Kidney epithelial cell (primary cell): ENCODE measurements at regions not wholly inside any gene's neighbourhood (a gene's known extent, or its start where the extent isn't known, plus 50 kb on each side); places are given as distances from the start of the nearest gene placed in this dataset.

ENCODE experiments used
- DNase-seq: peaks from one replicate; pipeline ENCODE4 v3.0.0-alpha.2; 2010; ENCODE audit warnings: low read depth
- H3K27me3 ChIP-seq: 2 replicates; pipeline ENCODE4 v1.6.0; 2011; ENCODE audit warnings: low read length; ENCODE audit not compliant: control insufficient read depth, insufficient read depth
- H3K36me3 ChIP-seq: 2 replicates; pipeline ENCODE4 v1.5.1; 2011; ENCODE audit warnings: low read length; ENCODE audit not compliant: control insufficient read depth, insufficient read depth
- H3K4me3 ChIP-seq: 2 replicates; pipeline ENCODE4 v1.5.1; 2011; ENCODE audit warnings: low read depth, mild to moderate bottlenecking, control low read depth, low read length
- TF ChIP-seq, protein P1 (sequence below): IDR thresholded peaks from 2 replicates; pipeline ENCODE4 v1.5.1; 2011; ENCODE audit warnings: mild to moderate bottlenecking, moderate library complexity, low read length, control low read depth, inconsistent platforms; ENCODE audit not compliant: insufficient read depth, poor library complexity, severe bottlenecking

DNA sequence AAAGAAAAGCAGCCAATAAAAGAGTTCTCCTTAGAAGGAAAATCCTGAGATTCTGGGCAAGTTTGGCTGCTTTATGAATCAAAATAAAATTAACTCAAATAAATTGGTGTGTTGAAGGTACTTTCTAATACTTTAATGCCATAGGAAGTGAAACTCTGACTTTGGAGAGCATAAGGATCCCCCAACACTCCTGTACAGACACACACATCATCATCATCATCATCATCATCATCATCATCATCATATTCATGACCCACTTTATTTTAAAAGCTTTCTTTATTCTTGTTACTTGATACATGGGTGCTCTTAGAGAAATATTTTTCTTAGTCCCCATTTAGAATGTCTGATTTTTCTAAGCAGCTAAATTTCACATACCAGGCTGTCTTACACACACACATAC lies 283.1 kb upstream of the CYRIA start:
- no peak for DNase-seq
- Histone ChIP-seq H3K36me3 (no peaks in the 10 kb centered on the region), H3K4me3 (no peak overlapping the region), H3K27me3 (no peaks in the 10 kb centered on the region)
- TF ChIP-seq, protein P1, sequence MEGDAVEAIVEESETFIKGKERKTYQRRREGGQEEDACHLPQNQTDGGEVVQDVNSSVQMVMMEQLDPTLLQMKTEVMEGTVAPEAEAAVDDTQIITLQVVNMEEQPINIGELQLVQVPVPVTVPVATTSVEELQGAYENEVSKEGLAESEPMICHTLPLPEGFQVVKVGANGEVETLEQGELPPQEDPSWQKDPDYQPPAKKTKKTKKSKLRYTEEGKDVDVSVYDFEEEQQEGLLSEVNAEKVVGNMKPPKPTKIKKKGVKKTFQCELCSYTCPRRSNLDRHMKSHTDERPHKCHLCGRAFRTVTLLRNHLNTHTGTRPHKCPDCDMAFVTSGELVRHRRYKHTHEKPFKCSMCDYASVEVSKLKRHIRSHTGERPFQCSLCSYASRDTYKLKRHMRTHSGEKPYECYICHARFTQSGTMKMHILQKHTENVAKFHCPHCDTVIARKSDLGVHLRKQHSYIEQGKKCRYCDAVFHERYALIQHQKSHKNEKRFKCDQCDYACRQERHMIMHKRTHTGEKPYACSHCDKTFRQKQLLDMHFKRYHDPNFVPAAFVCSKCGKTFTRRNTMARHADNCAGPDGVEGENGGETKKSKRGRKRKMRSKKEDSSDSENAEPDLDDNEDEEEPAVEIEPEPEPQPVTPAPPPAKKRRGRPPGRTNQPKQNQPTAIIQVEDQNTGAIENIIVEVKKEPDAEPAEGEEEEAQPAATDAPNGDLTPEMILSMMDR = no peak

DNA sequence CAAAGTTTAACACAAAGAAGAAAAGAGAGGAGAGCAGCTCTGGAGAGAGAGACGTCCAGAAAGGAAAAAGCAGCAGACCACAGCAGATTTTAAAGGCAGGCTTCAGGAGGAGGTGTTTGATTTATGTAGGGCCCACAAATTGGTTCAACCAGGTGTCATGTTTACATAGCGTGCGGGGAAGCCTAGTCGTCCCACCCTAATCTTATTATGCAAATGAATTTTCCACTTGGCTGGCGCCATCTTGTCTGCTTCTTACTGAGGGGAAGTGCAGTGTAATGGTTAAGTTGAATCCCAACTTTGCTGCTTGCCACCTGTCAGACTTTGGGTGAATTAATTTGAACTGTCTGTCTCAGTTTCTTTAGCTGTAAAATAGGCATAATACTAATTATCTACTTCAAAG lies 282.4 kb upstream of the CYRIA start:
- H3K36me3 ChIP-seq = no peaks in the 10 kb centered on the region
- DNase-seq = no peak
- no peak overlapping the region for H3K4me3 ChIP-seq
- no peaks in the 10 kb centered on the region for H3K27me3 ChIP-seq
- TF ChIP-seq, protein P1 = no peak

DNA sequence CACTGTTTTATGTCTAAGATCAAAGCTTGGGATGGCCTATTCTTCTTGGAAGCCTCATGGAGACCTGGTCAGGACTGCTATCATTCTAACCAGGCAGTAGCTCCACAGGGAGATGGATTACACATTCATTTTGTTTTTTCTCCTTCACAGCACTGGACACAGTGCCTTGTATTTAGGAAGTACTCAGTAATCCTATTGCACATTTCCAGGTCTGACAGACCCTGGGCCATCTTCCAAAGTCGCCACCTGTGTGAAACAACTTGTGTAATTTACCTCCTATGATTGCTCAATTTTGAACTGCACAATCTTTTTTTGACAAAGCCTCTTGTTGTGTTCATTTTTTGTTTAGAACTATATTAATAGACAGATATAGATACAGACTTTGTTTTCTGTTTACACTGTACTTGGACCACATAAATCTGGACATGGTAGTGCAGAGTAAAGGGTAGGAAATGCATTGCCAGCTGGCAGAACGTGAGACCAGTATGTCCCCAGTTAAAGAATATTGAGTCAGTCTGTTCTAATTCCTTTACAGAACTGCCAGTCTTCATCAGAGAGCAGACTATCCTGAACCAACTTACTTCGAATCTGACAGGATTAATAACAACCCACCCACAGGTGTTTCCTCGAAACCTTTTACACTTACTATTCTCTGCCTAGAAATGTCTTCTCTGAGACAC lies 277.8 kb upstream of the CYRIA start:
- TF ChIP-seq, protein P1 = no peak
- Histone ChIP-seq H3K4me3 (no peak overlapping the region), H3K36me3 (no peaks in the 10 kb centered on the region), H3K27me3 (no peaks in the 10 kb centered on the region)
- no peak for DNase-seq

DNA sequence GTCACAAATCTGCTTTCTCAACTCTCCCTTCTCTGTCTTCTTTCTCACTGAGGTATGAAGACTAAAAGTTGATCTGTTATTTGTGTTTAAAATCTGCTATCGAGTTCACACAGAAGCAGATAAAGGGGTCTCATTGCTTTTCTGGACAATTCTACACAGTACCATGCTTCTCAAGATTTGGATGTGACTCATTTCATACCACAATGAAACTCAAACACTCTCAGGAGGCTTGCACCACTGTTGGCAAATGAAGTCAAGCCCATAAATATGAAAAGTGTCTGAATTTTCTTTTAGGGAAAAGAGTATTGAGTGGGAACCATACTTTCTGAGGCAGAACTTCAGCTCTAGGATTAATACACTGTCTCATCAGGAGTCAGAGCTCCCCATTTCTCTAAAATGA lies 274.6 kb upstream of the CYRIA start:
- no peak overlapping the region for H3K4me3 ChIP-seq
- no peak for DNase-seq
- H3K36me3 ChIP-seq = no peaks in the 10 kb centered on the region
- TF ChIP-seq, protein P1 = no peak
- no peaks in the 10 kb centered on the region for H3K27me3 ChIP-seq

DNA sequence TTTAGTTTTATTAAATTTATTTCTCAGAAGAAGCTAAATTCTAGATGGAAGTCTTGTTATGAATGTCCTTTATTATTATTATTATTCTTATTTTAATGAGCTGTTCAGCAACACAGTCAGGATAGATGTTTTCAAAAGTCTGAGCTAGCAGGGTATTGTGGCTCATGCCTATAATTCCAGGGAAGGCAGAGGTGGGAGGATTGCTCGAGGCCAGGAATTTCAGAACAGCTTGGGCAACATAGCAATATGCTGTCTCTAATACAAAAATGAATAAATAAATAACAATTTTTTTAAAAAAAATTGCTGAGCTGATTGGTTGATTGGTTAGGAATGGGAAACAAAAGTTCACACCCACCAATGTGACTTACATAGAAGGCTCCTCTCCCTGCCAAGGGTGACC lies 274.1 kb upstream of the CYRIA start:
- no peak overlapping the region for H3K4me3 ChIP-seq
- DNase-seq = no peak
- no peaks in the 10 kb centered on the region for H3K27me3 ChIP-seq
- TF ChIP-seq, protein P1 = no peak
- H3K36me3 ChIP-seq = no peaks in the 10 kb centered on the region

DNA sequence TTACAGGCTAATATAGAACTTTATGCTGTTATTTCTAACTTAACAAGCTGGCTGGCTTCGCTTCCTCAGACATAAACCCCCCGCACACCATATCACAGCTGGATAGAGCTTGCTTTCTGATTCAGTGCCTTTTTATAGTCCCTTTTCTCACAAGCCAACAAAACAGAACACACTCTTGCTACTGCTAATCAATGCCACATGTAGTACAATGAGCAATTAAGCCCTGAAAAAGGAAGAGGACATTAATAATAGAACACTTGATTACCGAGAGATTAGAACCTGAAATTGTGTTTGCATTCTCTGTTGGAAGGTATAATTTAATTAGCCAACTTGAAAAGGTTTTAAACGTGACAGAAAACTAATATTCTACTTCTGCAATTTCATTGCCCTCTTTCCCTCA lies 267.7 kb upstream of the CYRIA start:
- Histone ChIP-seq H3K36me3 (no peaks in the 10 kb centered on the region), H3K27me3 (no peaks in the 10 kb centered on the region), H3K4me3 (no peak overlapping the region)
- DNase-seq = no peak
- TF ChIP-seq, protein P1 = no peak
